ENCODE measurements at regions not wholly inside any gene's neighbourhood (a gene's known extent, or its start where the extent isn't known, plus 50 kb on each side); places are given as distances from the start of the nearest gene placed in this dataset.

DNA sequence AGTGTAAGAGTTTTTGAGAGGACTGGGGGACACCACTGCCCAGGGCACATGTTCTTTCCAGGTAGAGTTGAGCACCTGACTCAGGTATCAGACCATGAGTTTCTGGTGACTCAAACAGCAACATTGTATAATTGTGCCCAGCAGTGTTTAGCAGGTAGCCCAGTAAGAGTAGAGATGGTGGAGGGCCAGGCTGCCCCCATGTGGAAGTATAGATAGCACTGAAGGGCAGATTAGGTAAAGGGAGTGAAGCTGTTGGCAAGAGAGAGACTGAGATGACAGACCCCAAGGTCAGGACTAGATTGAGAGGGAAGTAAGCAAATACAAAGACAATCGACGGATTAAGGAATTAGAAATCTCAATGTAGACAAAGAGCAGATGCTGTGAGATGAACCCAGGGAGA, 74.6 kb downstream of the TRIM42 start:
- DNase-seq (ENCODE audit: low spot score) (no peak), ATAC-seq (ENCODE audit: low FRiP score) (no peak)
- TF ChIP-seq, protein P1, sequence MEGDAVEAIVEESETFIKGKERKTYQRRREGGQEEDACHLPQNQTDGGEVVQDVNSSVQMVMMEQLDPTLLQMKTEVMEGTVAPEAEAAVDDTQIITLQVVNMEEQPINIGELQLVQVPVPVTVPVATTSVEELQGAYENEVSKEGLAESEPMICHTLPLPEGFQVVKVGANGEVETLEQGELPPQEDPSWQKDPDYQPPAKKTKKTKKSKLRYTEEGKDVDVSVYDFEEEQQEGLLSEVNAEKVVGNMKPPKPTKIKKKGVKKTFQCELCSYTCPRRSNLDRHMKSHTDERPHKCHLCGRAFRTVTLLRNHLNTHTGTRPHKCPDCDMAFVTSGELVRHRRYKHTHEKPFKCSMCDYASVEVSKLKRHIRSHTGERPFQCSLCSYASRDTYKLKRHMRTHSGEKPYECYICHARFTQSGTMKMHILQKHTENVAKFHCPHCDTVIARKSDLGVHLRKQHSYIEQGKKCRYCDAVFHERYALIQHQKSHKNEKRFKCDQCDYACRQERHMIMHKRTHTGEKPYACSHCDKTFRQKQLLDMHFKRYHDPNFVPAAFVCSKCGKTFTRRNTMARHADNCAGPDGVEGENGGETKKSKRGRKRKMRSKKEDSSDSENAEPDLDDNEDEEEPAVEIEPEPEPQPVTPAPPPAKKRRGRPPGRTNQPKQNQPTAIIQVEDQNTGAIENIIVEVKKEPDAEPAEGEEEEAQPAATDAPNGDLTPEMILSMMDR (IDR thresholded peaks at IDR 0.05), result no peak

DNA sequence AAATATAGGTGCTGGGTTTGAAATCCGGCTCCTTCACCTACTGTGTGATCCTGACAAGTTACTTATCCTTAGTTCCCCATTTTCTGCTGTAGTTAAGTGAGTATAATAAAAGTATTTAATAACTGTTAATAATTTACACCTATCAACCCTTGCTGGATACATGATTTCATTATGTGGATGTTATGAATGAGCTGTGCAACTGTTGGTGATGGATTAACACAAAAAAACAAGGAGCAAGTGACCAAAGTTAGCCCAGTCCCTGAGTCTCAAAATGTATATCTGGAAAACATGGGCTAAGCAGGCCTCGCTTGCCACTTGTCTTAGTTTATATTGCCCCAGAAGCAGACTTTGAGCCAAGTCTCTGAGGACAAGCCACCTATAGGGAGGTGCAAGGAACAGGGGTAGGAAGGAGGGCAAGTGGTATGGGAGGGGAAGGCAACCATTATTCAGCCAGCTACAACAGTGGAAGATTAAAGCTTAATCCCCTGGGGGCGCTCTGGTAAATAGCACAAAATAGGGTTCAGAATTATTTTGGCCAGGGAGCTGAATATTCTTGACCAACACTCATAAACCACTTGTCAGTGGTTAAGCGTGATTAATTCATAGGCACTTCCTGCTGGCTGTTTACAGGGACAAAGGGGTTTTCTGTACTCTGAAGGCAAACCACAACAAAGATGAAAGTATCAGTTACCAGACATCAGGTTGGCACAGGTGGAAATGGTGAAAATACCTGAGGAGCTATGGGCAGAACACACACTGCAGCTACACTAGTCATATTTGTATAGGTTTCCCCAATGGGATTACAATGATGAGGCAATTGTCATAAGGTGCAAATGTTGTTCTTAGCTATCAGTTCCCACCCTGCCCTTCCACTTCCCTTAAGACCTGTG, 76.2 kb downstream of the TRIM42 start:
- DNase-seq (ENCODE audit: low spot score), result no peak
- no peak for ATAC-seq (ENCODE audit: low FRiP score)

DNA sequence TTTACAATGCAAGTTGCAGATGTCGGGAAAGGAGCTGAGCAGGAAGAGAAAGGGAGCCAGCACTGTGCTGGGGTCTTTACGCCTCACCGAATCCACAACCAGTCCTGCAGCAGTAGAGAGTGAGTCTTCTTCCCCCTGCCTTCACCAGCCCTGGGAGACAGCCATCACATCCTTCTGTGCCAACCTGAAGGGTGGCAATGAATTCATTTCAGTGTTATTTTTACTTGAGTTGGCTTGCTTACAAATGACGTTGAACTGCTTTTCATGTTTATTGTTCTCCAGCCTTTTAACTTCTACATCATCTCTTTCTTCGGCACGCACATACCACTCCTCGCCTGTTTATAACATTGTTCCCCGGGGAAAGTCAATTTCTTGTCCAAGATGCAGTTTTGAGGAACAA, 77.1 kb downstream of the TRIM42 start:
- no peak for DNase-seq (ENCODE audit: low spot score)
- no peak for ATAC-seq (ENCODE audit: low FRiP score)
- TF ChIP-seq, protein P1 (IDR thresholded peaks at IDR 0.05), result no peak

More for the DNA sequence above, 76.2 kb downstream of the TRIM42 start:
- TF ChIP-seq, protein P1 (IDR thresholded peaks at IDR 0.05), result no peak

DNA sequence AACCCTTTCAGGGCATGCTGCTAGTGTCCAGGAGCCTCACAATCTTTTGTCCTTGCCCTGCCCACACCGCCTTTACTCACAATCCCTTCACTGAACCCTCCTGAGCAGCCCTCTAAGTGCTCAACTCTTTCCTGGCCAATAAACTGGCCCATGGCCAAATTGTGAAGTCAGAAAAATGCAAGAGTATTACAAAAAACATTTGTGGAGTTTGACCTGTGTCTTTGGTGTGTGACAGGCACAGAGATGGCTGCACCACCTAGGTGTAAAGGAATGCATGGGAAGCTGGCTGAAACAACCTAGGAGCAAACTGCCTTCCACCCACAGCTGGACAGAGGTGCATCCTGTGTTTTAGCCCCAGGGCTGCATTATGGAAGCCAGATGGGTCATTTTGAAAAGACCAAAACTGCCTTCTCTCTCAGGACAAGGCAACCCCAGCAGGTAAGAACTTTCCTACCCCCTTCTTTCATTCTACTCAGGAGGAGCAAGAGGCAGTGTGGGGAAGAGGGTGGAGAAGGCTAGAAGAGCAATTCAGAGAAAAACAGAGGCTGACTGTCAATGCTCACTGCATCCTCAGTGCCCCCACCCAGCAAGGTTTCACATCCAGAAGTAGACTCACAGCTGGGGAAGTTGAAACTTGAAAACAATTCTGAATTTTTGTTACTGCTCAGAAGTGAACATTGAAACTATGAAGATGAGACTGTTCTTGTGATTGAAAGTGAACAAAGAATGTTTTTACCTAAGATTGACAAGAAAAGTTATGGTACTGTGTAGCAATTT, 78.6 kb downstream of the TRIM42 start:
- DNase-seq (ENCODE audit: low spot score) (no peak), ATAC-seq (ENCODE audit: low FRiP score) (no peak)
- TF ChIP-seq, protein P1 (IDR thresholded peaks at IDR 0.05), result no peak

DNA sequence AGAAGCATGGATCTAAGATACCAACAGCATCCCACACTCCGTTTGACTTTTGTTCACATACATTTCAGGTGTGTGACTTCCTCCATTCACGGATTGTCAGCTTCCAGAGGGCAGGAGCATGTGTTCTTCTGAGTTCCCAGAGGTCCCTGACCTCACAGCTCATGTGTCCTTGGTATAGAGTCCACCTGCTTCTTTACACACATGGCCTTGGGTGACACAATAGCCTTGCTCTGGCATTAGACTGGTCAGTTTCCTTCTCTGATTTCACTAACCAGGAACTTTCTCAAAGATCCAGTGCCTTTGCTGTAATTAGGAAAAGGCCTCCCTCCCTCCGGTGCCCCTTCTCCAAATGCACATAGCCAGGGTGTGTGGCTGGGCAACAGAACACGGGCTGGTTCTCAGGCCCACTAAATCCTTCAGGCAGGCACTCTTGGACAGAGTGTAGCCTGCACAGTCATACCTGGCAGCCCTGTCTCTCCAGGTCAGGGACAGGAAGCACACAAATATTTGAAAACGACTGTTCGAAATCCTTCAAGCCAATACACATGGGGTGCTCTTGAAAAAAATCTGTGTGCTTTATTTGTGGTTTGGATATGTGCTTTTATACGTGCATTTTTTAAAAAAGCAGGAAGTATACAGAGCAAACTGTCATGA, 81.1 kb downstream of the TRIM42 start:
- TF ChIP-seq, protein P1 (IDR thresholded peaks at IDR 0.05), result no peak
- no peak for DNase-seq (ENCODE audit: low spot score)
- no peak for ATAC-seq (ENCODE audit: low FRiP score)

DNA sequence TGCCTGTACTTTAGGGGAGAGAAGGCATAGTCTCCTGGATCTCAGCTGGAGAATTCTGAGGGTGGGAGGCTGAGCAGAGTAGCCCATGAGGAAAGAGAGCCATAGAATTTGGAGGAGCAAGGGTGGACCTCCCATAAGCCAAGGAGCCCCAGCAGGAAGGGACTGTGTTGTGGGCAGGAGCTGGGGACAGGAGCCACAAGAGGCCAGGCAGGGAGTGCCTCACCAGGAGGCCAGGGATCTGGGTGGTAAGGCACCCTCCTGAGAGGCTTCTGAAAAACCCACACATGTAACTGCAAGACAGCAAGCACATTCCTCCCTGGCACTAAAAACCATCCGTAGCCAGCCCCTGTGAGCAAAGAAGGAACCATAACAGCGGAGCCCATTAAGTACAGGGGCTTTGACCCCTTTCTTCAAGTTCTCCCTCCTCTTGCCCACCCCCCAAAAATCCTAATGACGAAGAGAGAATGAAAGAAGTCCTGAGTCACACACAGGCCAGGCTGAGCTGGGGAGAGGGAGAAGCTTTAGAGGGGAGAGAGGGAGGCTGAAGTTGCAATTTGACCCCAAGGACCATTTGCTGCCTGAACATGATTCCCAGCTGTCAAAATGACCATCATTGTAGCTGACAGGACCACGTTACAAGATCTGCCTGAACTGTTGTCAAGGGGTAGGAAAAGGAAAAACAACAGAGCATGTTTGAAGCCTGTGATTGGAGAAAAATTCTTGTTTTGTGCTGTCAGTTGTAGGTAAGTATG, 82.6 kb downstream of the TRIM42 start:
- no peak for DNase-seq (ENCODE audit: low spot score)
- TF ChIP-seq, protein P1 (IDR thresholded peaks at IDR 0.05), result no peak
- ATAC-seq (ENCODE audit: low FRiP score), result no peak

All from omental fat pad (tissue), 3 donors.